ENCODE measurements at regions not wholly inside any gene's neighbourhood (a gene's known extent, or its start where the extent isn't known, plus 50 kb on each side); places are given as distances from the start of the nearest gene placed in this dataset.

DNA sequence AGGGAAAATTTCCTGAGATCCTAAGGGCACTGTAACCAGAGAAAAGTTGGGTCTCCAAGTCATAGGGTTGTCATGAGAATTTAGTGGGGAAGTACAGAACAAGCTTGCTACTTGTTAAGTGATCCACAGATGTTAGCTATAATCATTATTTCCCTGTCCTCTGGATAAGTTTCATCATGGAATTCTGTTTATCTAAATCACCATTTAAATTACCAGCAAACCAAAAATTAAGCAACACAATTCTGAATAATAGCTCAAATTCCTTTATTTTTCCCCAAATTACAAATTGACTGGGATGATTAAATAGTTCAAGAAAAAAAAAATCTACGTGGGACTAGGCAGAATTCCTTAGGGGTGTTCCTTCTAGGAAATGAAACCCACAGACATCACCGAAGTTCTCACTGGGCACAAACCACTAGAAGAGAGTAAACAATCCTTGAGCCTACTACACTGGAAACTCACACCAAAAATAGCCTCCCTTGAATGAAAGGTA is 159.5 kb downstream of the COL6A3 start:
- Histone ChIP-seq H3K27ac (peak overlapping the region in 1 of 2 donors; percentile 65), H3K36me3 (ENCODE audit: low read depth, missing control alignments) (no peaks in the 10 kb centered on the region), H3K4me3 (no peak overlapping the region), H3K9me3 (no peaks in the 10 kb centered on the region), H3K27me3 (no peaks in the 10 kb centered on the region), H3K4me1 (peaks cover 6% of the 10 kb centered on the region)
- no peak for DNase-seq
- intact Hi-C loops (cut with DNase I; ENCODE audit: low total_unique reads), result no loop called here
- TF ChIP-seq, protein P1, sequence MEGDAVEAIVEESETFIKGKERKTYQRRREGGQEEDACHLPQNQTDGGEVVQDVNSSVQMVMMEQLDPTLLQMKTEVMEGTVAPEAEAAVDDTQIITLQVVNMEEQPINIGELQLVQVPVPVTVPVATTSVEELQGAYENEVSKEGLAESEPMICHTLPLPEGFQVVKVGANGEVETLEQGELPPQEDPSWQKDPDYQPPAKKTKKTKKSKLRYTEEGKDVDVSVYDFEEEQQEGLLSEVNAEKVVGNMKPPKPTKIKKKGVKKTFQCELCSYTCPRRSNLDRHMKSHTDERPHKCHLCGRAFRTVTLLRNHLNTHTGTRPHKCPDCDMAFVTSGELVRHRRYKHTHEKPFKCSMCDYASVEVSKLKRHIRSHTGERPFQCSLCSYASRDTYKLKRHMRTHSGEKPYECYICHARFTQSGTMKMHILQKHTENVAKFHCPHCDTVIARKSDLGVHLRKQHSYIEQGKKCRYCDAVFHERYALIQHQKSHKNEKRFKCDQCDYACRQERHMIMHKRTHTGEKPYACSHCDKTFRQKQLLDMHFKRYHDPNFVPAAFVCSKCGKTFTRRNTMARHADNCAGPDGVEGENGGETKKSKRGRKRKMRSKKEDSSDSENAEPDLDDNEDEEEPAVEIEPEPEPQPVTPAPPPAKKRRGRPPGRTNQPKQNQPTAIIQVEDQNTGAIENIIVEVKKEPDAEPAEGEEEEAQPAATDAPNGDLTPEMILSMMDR (IDR thresholded peaks at IDR 0.05), result no peak
- no peak for TF ChIP-seq POLR2A (IDR thresholded peaks at IDR 0.05)
- 46 to 53% methylated on average over 2 of the region's 2 CpGs for WGBS, 2 donors

DNA sequence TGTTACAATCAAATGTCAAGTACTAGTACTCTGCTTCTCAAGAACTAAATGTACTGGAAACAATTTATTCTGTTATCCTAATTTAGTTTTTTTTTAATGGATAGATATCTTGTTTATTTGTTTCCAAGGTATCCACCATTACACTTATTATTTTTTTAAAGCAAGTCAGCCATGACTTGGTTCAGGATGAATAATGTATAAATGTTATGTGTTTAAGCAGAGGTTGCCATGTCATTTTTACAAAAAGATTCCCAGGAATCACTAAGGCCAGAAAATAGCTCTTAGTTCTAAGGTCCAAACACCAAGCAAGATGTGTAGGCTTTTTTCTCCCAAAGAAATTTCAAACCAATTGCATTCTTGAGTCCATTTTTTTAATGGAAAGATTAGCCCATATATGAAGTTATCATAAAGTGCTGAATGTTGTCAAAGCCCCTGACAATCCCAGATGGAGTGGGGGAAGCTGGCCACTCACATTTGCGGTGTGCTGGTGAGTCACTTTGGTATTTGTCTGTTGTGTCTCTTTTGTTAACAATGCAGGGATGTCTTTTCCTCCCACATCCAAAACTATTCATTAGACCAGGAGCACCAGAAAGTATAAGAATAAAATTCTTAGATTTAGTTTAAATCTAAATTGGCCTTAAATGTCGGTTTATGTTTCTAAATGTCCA is 158.9 kb downstream of the COL6A3 start:
- H3K4me1 ChIP-seq, result peaks cover 6% of the 10 kb centered on the region
- no peak for DNase-seq
- H3K27ac ChIP-seq, result peak overlapping the region in 1 of 2 donors; percentile 65
- H3K9me3 ChIP-seq, result no peaks in the 10 kb centered on the region
- intact Hi-C loops (cut with DNase I; ENCODE audit: low total_unique reads), result no loop called here
- WGBS, 2 donors, result 74 to 85% methylated on average over 2 of the region's 2 CpGs
- TF ChIP-seq, protein P1 (IDR thresholded peaks at IDR 0.05), result no peak
- TF ChIP-seq POLR2A (IDR thresholded peaks at IDR 0.05), result no peak
- no peaks in the 10 kb centered on the region for H3K27me3 ChIP-seq
- no peaks in the 10 kb centered on the region for H3K36me3 ChIP-seq (ENCODE audit: low read depth, missing control alignments)
- H3K4me3 ChIP-seq, result no peak overlapping the region

DNA sequence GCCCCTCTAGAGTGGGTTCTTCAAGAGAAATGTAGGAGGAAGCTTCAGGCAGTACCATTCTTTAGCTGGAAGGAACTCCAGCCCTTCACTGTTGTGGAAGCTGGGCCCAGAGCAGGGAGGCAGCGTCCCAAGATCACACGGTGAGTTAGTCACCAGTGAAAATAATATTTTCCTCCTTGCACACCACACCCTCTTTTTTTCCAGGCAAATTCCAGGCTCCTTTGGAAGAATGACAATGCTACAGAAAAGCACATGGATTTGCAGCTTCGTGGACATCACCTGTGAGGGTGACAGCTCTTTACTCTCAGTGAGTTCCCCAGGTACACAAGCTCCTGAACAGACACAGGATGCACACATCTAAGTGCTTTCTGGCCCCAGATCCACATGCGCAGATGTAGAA is 157.1 kb downstream of the COL6A3 start:
- Histone ChIP-seq H3K9me3 (no peaks in the 10 kb centered on the region), H3K27ac (peak overlapping the region; percentile 36 to 87), H3K4me1 (peaks cover 6% of the 10 kb centered on the region), H3K36me3 (ENCODE audit: low read depth, missing control alignments) (no peaks in the 10 kb centered on the region), H3K27me3 (no peaks in the 10 kb centered on the region), H3K4me3 (no peak overlapping the region)
- peak; percentile 63 for DNase-seq
- TF ChIP-seq POLR2A (IDR thresholded peaks at IDR 0.05), result no peak
- TF ChIP-seq, protein P1 (IDR thresholded peaks at IDR 0.05), result no peak
- WGBS, 2 donors, result 62 to 67% methylated on average over 4 of the region's 4 CpGs
- intact Hi-C loops (cut with DNase I; ENCODE audit: low total_unique reads), result no loop called here

DNA sequence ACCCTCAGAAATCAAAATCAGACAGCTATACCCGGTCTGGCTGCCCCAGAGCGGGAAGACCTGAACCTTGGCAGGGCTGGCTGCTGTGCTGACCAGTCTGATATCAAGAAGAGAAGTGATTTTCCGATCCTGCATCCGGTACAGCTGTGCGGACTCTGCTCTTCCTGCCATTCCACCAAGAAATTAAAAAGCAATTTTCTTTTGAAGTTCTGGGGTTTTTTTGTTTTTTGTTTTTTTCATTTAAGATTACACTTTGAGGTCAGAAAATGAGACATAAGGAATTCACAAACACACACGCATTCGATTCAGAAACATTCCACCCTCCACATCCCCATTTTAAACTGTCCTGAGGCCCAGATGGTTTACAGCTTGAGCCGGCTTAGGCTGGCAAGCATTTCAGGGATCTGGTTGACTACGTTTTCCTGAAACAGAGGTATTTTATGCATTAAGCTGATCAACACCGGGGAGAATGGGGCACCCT is 156.5 kb downstream of the COL6A3 start:
- Histone ChIP-seq H3K4me1 (peaks cover 6% of the 10 kb centered on the region), H3K27ac (peak overlapping the region in 1 of 2 donors; percentile 87), H3K36me3 (ENCODE audit: low read depth, missing control alignments) (no peaks in the 10 kb centered on the region), H3K9me3 (no peaks in the 10 kb centered on the region), H3K4me3 (no peak overlapping the region), H3K27me3 (no peaks in the 10 kb centered on the region)
- intact Hi-C loops (cut with DNase I; ENCODE audit: low total_unique reads), result no loop called here
- no peak for DNase-seq
- 52 to 54% methylated on average over 10 of the region's 10 CpGs for WGBS, 2 donors
- TF ChIP-seq, protein P1 (IDR thresholded peaks at IDR 0.05), result no peak
- TF ChIP-seq POLR2A (IDR thresholded peaks at IDR 0.05), result no peak

DNA sequence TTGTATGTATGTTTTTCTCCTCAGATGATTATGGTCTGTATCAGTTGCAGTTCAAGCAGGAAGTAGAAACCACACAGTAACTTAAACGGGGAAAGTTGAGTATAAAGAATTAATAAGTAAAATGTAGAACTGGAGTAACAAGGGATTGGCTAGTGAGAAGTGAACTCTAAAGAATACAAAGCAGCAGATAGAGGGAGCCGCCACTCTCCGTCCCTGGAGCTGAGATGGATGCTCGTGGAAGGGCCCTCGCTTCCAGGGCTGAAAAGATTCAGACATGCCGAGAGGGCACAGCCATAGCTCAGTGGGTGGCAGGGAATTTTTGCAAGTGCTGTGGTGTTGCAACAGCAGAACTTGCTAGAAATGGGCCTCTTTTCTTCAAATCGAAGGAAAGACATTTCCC is 155.8 kb downstream of the COL6A3 start:
- H3K36me3 ChIP-seq (ENCODE audit: low read depth, missing control alignments), result no peaks in the 10 kb centered on the region
- H3K27ac ChIP-seq, result peak overlapping the region in 1 of 2 donors; percentile 87
- no peaks in the 10 kb centered on the region for H3K9me3 ChIP-seq
- intact Hi-C loops (cut with DNase I; ENCODE audit: low total_unique reads), result no loop called here
- TF ChIP-seq POLR2A (IDR thresholded peaks at IDR 0.05), result no peak
- TF ChIP-seq, protein P1 (IDR thresholded peaks at IDR 0.05), result no peak
- H3K27me3 ChIP-seq, result no peaks in the 10 kb centered on the region
- WGBS, 2 donors, result 82 to 85% methylated on average over 7 of the region's 7 CpGs
- no peak overlapping the region for H3K4me3 ChIP-seq
- H3K4me1 ChIP-seq, result peaks cover 6% of the 10 kb centered on the region
- no peak for DNase-seq
